Keratinocyte (primary cell): ENCODE measurements at regions not wholly inside any gene's neighbourhood (a gene's known extent, or its start where the extent isn't known, plus 50 kb on each side); places are given as distances from the start of the nearest gene placed in this dataset.

Experiments used
- DNase-seq: peaks from one replicate; pipeline ENCODE4 v3.0.0-alpha.2; 2011; ENCODE audit warnings: low read depth, missing footprints, low spot score
- FAIRE-seq: peaks from 2 replicates; lab custom pipeline; 2011; peaks lifted over from hg19 to GRCh38; lab: Jason Lieb, UNC
- H2AFZ ChIP-seq: 2 replicates; pipeline ENCODE4 v1.6.0; 2012; ENCODE audit warnings: low read length, control low read depth, inconsistent platforms; ENCODE audit not compliant: control insufficient read depth
- H3K27ac ChIP-seq: 2 replicates; pipeline ENCODE4 v1.5.1; 2011; ENCODE audit warnings: low read length; ENCODE audit not compliant: control insufficient read depth, insufficient read depth
- H3K27me3 ChIP-seq: 3 replicates; pipeline ENCODE4 v1.6.0; 2011; ENCODE audit warnings: low read length; ENCODE audit not compliant: control insufficient read depth, insufficient read depth; ENCODE audit errors: extremely low read depth
- H3K36me3 ChIP-seq, 2 experiments: 2 replicates in 1 of 2; 3 replicates in 1 of 2; pipeline ENCODE4 v1.5.1; 2011; ENCODE audit warnings: low read length in 2 of 2, mild to moderate bottlenecking in 1 of 2; ENCODE audit not compliant: control insufficient read depth in 2 of 2, insufficient read depth in 2 of 2; ENCODE audit errors: extremely low read depth in 1 of 2
- H3K4me1 ChIP-seq: 3 replicates; pipeline ENCODE4 v1.5.1; 2011; ENCODE audit warnings: low read length; ENCODE audit not compliant: control insufficient read depth, insufficient read depth; ENCODE audit errors: extremely low read depth
- H3K4me2 ChIP-seq: 3 replicates; pipeline ENCODE4 v1.6.0; 2011; ENCODE audit warnings: low read depth, low read length; ENCODE audit not compliant: control insufficient read depth, insufficient read depth; ENCODE audit errors: extremely low read depth
- H3K4me3 ChIP-seq, 3 experiments: fragments of 200-600 bp in 1 of 3; sonication (generic) in 1 of 3; 2 replicates in 2 of 3; 3 replicates in 1 of 3; pipeline ENCODE4 v1.5.1; 2011 to 2016; ENCODE audit warnings: low read length in 3 of 3, mild to moderate bottlenecking in 3 of 3, control low read depth in 2 of 3, inconsistent platforms in 1 of 3, low read depth in 1 of 3, mixed read lengths in 1 of 3, mixed run types in 1 of 3, moderate library complexity in 1 of 3; ENCODE audit not compliant: control insufficient read depth in 2 of 3, insufficient read depth in 2 of 3; ENCODE audit errors: extremely low read depth in 1 of 3
- H3K79me2 ChIP-seq: 2 replicates; pipeline ENCODE4 v1.6.0; 2012; ENCODE audit warnings: low read length; ENCODE audit not compliant: control insufficient read depth, insufficient read depth
- H3K9ac ChIP-seq: 3 replicates; pipeline ENCODE4 v1.6.0; 2011; ENCODE audit warnings: low read length; ENCODE audit not compliant: control insufficient read depth, insufficient read depth; ENCODE audit errors: extremely low read depth
- H3K9me1 ChIP-seq: 3 replicates; pipeline ENCODE4 v1.6.0; 2011; ENCODE audit warnings: low read length; ENCODE audit not compliant: control insufficient read depth, insufficient read depth; ENCODE audit errors: extremely low read depth
- H3K9me3 ChIP-seq: 2 replicates; pipeline ENCODE4 v1.5.1; 2012; ENCODE audit warnings: low read depth, low read length; ENCODE audit not compliant: control insufficient read depth
- H4K20me1 ChIP-seq: 3 replicates; pipeline ENCODE4 v1.6.0; 2011; ENCODE audit warnings: low read length; ENCODE audit not compliant: control insufficient read depth, insufficient read depth; ENCODE audit errors: extremely low read depth
- CTCF ChIP-seq, 3 experiments: IDR thresholded peaks in 1 of 3; conservative IDR thresholded peaks in 1 of 3; optimal IDR thresholded peaks in 1 of 3; 2 replicates in 2 of 3; 3 replicates in 1 of 3; pipeline versions ENCODE3 to v1.5.1; 2011; ENCODE audit warnings: low read length in 3 of 3, mild to moderate bottlenecking in 3 of 3, moderate library complexity in 2 of 3, control low read depth in 1 of 3, inconsistent platforms in 1 of 3; ENCODE audit not compliant: insufficient read depth in 2 of 3; ENCODE audit errors: extremely low read depth in 1 of 3
- EZH2 ChIP-seq: IDR thresholded peaks from one replicate; pipeline ENCODE4 v1.6.1; 2012; ENCODE audit warnings: inconsistent platforms, mild to moderate bottlenecking, low read length, moderate library complexity
- dilution Hi-C: fragments of 300-500 bp; cut with MboI; formaldehyde crosslinking; loops from one replicate; pipeline ENCODE4 v1.7.0; 2020; ENCODE audit warnings: low sequenced_read_pairs; ENCODE audit not compliant: extremely low pct_ligation_motif_present

GRCh38 chr4:31575504-31575903 lies 855.3 kb downstream of the PCDH7 start:
- no peak overlapping the region for H3K4me2 ChIP-seq
- no peak for TF ChIP-seq EZH2
- no peak for TF ChIP-seq CTCF (optimal IDR thresholded peaks at IDR 0.05 in 1 of 3, IDR thresholded peaks at IDR 0.05 in 1 of 3, conservative IDR thresholded peaks at IDR 0.05 in 1 of 3; ENCODE audit: extremely low read depth in 1 of 3, insufficient read depth in 2 of 3, low read length in 3 of 3)
- dilution Hi-C loops: no loop called here

GRCh38 chr4:31580843-31581242 lies 860.7 kb downstream of the PCDH7 start:
- TF ChIP-seq CTCF (optimal IDR thresholded peaks at IDR 0.05 in 1 of 3, IDR thresholded peaks at IDR 0.05 in 1 of 3, conservative IDR thresholded peaks at IDR 0.05 in 1 of 3; ENCODE audit: extremely low read depth in 1 of 3, insufficient read depth in 2 of 3, low read length in 3 of 3): no peak
- no peak for TF ChIP-seq EZH2
- H3K9me3 ChIP-seq: no peaks in the 10 kb centered on the region
- H3K9ac ChIP-seq: no peak overlapping the region
- no peak overlapping the region for H3K4me3 ChIP-seq
- no peak overlapping the region for H2AFZ ChIP-seq
- H3K4me2 ChIP-seq: no peak overlapping the region
- H3K36me3 ChIP-seq: no peaks in the 10 kb centered on the region
- no peak overlapping the region for H3K27ac ChIP-seq
- H4K20me1 ChIP-seq: no peaks in the 10 kb centered on the region
- H3K27me3 ChIP-seq: no peaks in the 10 kb centered on the region
- H3K9me1 ChIP-seq: no peaks in the 10 kb centered on the region
- no peaks in the 10 kb centered on the region for H3K4me1 ChIP-seq
- dilution Hi-C loops: no loop called here
- no peak for DNase-seq
- no peaks in the 10 kb centered on the region for H3K79me2 ChIP-seq
- no peak for FAIRE-seq

More at GRCh38 chr4:31575504-31575903, 855.3 kb downstream of the PCDH7 start:
- no peak overlapping the region for H3K27ac ChIP-seq
- no peaks in the 10 kb centered on the region for H3K4me1 ChIP-seq
- no peaks in the 10 kb centered on the region for H3K9me3 ChIP-seq
- DNase-seq: no peak
- FAIRE-seq: no peak
- H3K4me3 ChIP-seq: no peak overlapping the region
- H3K9me1 ChIP-seq: no peaks in the 10 kb centered on the region
- H3K36me3 ChIP-seq: no peaks in the 10 kb centered on the region
- H3K27me3 ChIP-seq: no peaks in the 10 kb centered on the region
- no peaks in the 10 kb centered on the region for H3K79me2 ChIP-seq
- H4K20me1 ChIP-seq: no peaks in the 10 kb centered on the region
- no peak overlapping the region for H2AFZ ChIP-seq
- H3K9ac ChIP-seq: no peak overlapping the region
